ENCODE measurements at regions not wholly inside any gene's neighbourhood (a gene's known extent, or its start where the extent isn't known, plus 50 kb on each side); places are given as distances from the start of the nearest gene placed in this dataset.

DNA sequence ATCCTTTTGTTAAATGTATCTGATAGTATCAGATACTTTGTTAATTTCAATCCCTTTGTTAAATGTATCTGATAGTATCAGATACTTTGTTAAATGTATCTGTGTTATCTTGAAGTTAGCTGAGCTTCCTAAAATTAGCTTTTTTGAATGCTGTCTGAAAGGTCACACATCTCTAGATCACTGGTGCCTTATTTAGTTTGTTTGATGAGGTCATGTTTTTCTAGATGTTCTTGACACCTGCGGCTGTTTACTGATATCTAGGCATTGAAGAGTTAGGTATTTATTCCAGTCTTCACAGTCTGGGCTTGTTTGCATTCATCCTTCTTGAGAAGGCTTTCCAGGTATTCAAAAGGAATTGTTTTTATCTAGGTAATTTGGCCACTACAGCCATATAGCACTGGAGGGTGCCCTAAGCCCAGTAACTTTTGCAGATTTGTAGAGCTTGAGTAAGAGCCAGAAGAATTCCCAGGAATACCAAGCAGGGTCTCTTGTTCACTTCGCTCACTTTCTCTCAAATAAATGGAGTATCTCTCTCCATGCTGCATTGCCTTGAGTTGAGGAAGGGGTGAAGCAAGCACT lies 435.4 kb upstream of the GRAMD2B start:
- TF ChIP-seq POLR2A (IDR thresholded peaks at IDR 0.05) (no peak), CTCF (IDR thresholded peaks at IDR 0.05) (peak in 2 of 6 experiments; percentile 11 to 39)
